Stimulated activated effector memory CD8-positive, alpha-beta T cell treated with anti-CD3 and anti-CD28 coated beads, Interleukin-12 subunit alpha, Interleukin-12 subunit beta, amount 100 ng/mL, for 72 hours (primary cell): ENCODE measurements at regions not wholly inside any gene's neighbourhood (a gene's known extent, or its start where the extent isn't known, plus 50 kb on each side); places are given as distances from the start of the nearest gene placed in this dataset.
"Not testable (repeated sequence)": the region's sequence is repeated elsewhere in the genome, so short reads cannot be mapped to it uniquely, and the experiment has no call there.

Source experiments
- ATAC-seq: fragments of 150-1000 bp; cut with Tn5 transposase; 2 replicates; pipeline ENCODE4 v1.10.0; 2021
- DNase-seq, 2 donors: peaks; one replicate each; pipeline ENCODE4 v3.0.0; 2021 to 2022; ENCODE audit warnings: low spot score in 2 of 2
- H3K27ac Mint-ChIP-seq: one replicate; pipeline ENCODE4 v1.8.0; 2022; ENCODE audit warnings: mild to moderate bottlenecking, mixed read lengths
- H3K36me3 Mint-ChIP-seq: one replicate; pipeline ENCODE4 v1.8.0; 2022; ENCODE audit warnings: mild to moderate bottlenecking, mixed read lengths
- H3K4me1 Mint-ChIP-seq: one replicate; pipeline ENCODE4 v1.8.0; 2022; ENCODE audit warnings: mixed read lengths
- H3K4me3 Mint-ChIP-seq: one replicate; pipeline ENCODE4 v1.8.0; 2022; ENCODE audit warnings: mild to moderate bottlenecking, mixed read lengths
- H3K9me3 Mint-ChIP-seq: one replicate; pipeline ENCODE4 v1.8.0; 2022; ENCODE audit warnings: mixed read lengths

GRCh38 chr2:199216253-199216652 is 241.5 kb downstream of the SATB2 start:
- Mint-ChIP-seq H3K4me1 (no peaks in the 10 kb centered on the region), H3K9me3 (peaks cover 3% of the 10 kb centered on the region), H3K36me3 (no peaks in the 10 kb centered on the region), H3K4me3 (no peak overlapping the region), H3K27ac (no peak overlapping the region)
- ATAC-seq (no peak), DNase-seq (no peak)

GRCh38 chr2:199207011-199207410 is 250.7 kb downstream of the SATB2 start:
- Mint-ChIP-seq H3K4me1 (no peaks in the 10 kb centered on the region), H3K27ac (no peak overlapping the region), H3K36me3 (no peaks in the 10 kb centered on the region), H3K9me3 (peaks cover 8% of the 10 kb centered on the region), H3K4me3 (no peak overlapping the region)
- DNase-seq (no peak), ATAC-seq (no peak)

GRCh38 chr2:199206536-199206935 is 251.2 kb downstream of the SATB2 start:
- Mint-ChIP-seq H3K4me3 (no peak overlapping the region), H3K36me3 (no peaks in the 10 kb centered on the region), H3K4me1 (no peaks in the 10 kb centered on the region), H3K27ac (no peak overlapping the region), H3K9me3 (peaks cover 6% of the 10 kb centered on the region)
- no peak for ATAC-seq
- no peak for DNase-seq

GRCh38 chr2:199202964-199203363 is 254.8 kb downstream of the SATB2 start:
- DNase-seq, result no peak

GRCh38 chr2:199201539-199201938 is 256.2 kb downstream of the SATB2 start:
- H3K4me1 Mint-ChIP-seq, result no peaks in the 10 kb centered on the region
- H3K4me3 Mint-ChIP-seq, result no peak overlapping the region
- H3K9me3 Mint-ChIP-seq, result peaks cover 5% of the 10 kb centered on the region
- no peaks in the 10 kb centered on the region for H3K36me3 Mint-ChIP-seq
- ATAC-seq (no peak), DNase-seq (no peak)
- H3K27ac Mint-ChIP-seq, result no peak overlapping the region

More at GRCh38 chr2:199202964-199203363, 254.8 kb downstream of the SATB2 start:
- Mint-ChIP-seq H3K27ac (no peak overlapping the region), H3K36me3 (no peaks in the 10 kb centered on the region), H3K4me3 (no peak overlapping the region), H3K4me1 (no peaks in the 10 kb centered on the region), H3K9me3 (peaks cover 5% of the 10 kb centered on the region)
- no peak for ATAC-seq

GRCh38 chr2:199199797-199200196 is 257.9 kb downstream of the SATB2 start:
- ATAC-seq, result no peak
- Mint-ChIP-seq H3K36me3 (no peaks in the 10 kb centered on the region), H3K4me1 (no peaks in the 10 kb centered on the region), H3K9me3 (peaks cover 5% of the 10 kb centered on the region), H3K27ac (no peak overlapping the region), H3K4me3 (no peak overlapping the region)
- DNase-seq, result no peak

- peaks cover 5% of the 10 kb centered on the region for H3K9me3 Mint-ChIP-seq
- no peaks in the 10 kb centered on the region for H3K4me1 Mint-ChIP-seq
- H3K4me3 Mint-ChIP-seq, result no peak overlapping the region
- ATAC-seq (no peak), DNase-seq (no peak)
- no peaks in the 10 kb centered on the region for H3K36me3 Mint-ChIP-seq
- no peak overlapping the region for H3K27ac Mint-ChIP-seq
Measured at GRCh38 chr2:199197448-199197847, 260.3 kb downstream of the SATB2 start.

GRCh38 chr2:199196686-199197085 is 261.1 kb downstream of the SATB2 start:
- no peak overlapping the region for H3K27ac Mint-ChIP-seq
- H3K4me3 Mint-ChIP-seq, result no peak overlapping the region
- peaks cover 5% of the 10 kb centered on the region for H3K9me3 Mint-ChIP-seq
- ATAC-seq (no peak), DNase-seq (no peak)
- H3K36me3 Mint-ChIP-seq, result no peaks in the 10 kb centered on the region
- H3K4me1 Mint-ChIP-seq, result no peaks in the 10 kb centered on the region

GRCh38 chr2:199195927-199196502 is 261.7 kb downstream of the SATB2 start:
- H3K36me3 Mint-ChIP-seq, result no peaks in the 10 kb centered on the region
- H3K4me3 Mint-ChIP-seq, result no peak overlapping the region
- DNase-seq (no peak), ATAC-seq (no peak)
- H3K27ac Mint-ChIP-seq, result no peak overlapping the region
- peaks cover 5% of the 10 kb centered on the region for H3K9me3 Mint-ChIP-seq
- no peaks in the 10 kb centered on the region for H3K4me1 Mint-ChIP-seq

- ATAC-seq (no peak), DNase-seq (no peak)
- no peaks in the 10 kb centered on the region for H3K4me1 Mint-ChIP-seq
- no peaks in the 10 kb centered on the region for H3K36me3 Mint-ChIP-seq
- H3K27ac Mint-ChIP-seq, result no peak overlapping the region
- no peak overlapping the region for H3K4me3 Mint-ChIP-seq
- peaks cover 4% of the 10 kb centered on the region for H3K9me3 Mint-ChIP-seq
Measured at GRCh38 chr2:199191461-199191860, 266.3 kb downstream of the SATB2 start.

GRCh38 chr2:199189229-199189628 is 268.5 kb downstream of the SATB2 start:
- no peak overlapping the region for H3K27ac Mint-ChIP-seq
- DNase-seq (no peak), ATAC-seq (no peak)
- peaks cover 4% of the 10 kb centered on the region for H3K9me3 Mint-ChIP-seq
- no peaks in the 10 kb centered on the region for H3K36me3 Mint-ChIP-seq
- H3K4me1 Mint-ChIP-seq, result no peaks in the 10 kb centered on the region
- H3K4me3 Mint-ChIP-seq, result no peak overlapping the region

- ATAC-seq, result no peak
- H3K4me3 Mint-ChIP-seq, result no peak overlapping the region
- H3K9me3 Mint-ChIP-seq, result peaks cover 4% of the 10 kb centered on the region
Measured at GRCh38 chr2:199186301-199186751, 271.4 kb downstream of the SATB2 start.

GRCh38 chr2:199185174-199185573 is 272.6 kb downstream of the SATB2 start:
- not testable (repeated sequence) for H3K4me3 Mint-ChIP-seq, H3K27ac Mint-ChIP-seq, DNase-seq, H3K9me3 Mint-ChIP-seq, H3K36me3 Mint-ChIP-seq, ATAC-seq, H3K4me1 Mint-ChIP-seq

More at GRCh38 chr2:199186301-199186751, 271.4 kb downstream of the SATB2 start:
- H3K36me3 Mint-ChIP-seq, result no peaks in the 10 kb centered on the region
- no peak overlapping the region for H3K27ac Mint-ChIP-seq
- no peaks in the 10 kb centered on the region for H3K4me1 Mint-ChIP-seq
- DNase-seq, result no peak

- DNase-seq, result no peak
Measured at GRCh38 chr2:199163613-199164458, 293.9 kb downstream of the SATB2 start.

GRCh38 chr2:199160677-199161465 is 296.9 kb downstream of the SATB2 start:
- DNase-seq (no peak), ATAC-seq (no peak)
- Mint-ChIP-seq H3K9me3 (peaks cover 12% of the 10 kb centered on the region), H3K4me3 (no peak overlapping the region), H3K4me1 (no peaks in the 10 kb centered on the region), H3K36me3 (no peaks in the 10 kb centered on the region), H3K27ac (no peak overlapping the region)

More at GRCh38 chr2:199163613-199164458, 293.9 kb downstream of the SATB2 start:
- Mint-ChIP-seq H3K27ac (no peak overlapping the region), H3K4me1 (no peaks in the 10 kb centered on the region), H3K9me3 (peaks cover 3% of the 10 kb centered on the region), H3K36me3 (no peaks in the 10 kb centered on the region), H3K4me3 (no peak overlapping the region)
- ATAC-seq, result no peak
